B cell (primary cell): ENCODE measurements at regions not wholly inside any gene's neighbourhood (a gene's known extent, or its start where the extent isn't known, plus 50 kb on each side); places are given as distances from the start of the nearest gene placed in this dataset.

ENCODE experiments used
- EZH2 ChIP-seq: IDR thresholded peaks from 2 replicates; pipeline ENCODE4 v1.6.1; 2012; ENCODE audit warnings: borderline replicate concordance, low read depth, mild to moderate bottlenecking, moderate library complexity, low read length; ENCODE audit not compliant: insufficient read depth, poor library complexity, severe bottlenecking
- TF ChIP-seq, protein P1 (sequence below): fragments of 200-600 bp; IDR thresholded peaks from one replicate; pipeline ENCODE4 v1.8.0; 2022; ENCODE audit warnings: antibody characterized with exemption, mild to moderate bottlenecking

DNA sequence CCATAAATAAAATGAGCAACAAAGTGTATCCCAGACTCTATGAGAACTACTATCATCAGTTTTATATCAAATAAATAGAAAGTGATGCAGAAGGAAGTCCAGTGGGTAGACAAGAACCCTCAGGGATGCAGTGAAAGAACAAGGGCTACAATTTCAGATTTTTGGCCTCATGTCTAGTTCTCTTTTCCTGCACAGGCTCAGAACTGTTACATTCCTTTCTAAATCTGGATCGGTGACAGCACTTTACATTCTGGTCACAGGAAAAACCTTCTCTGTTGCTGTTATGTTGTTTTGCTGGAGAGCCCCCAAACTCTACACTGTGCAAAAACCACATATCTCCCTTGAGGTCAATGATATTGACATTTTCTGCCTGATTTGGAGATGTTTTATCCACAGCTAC lies 108.8 kb upstream of the ANO5 start:
- TF ChIP-seq, protein P1, sequence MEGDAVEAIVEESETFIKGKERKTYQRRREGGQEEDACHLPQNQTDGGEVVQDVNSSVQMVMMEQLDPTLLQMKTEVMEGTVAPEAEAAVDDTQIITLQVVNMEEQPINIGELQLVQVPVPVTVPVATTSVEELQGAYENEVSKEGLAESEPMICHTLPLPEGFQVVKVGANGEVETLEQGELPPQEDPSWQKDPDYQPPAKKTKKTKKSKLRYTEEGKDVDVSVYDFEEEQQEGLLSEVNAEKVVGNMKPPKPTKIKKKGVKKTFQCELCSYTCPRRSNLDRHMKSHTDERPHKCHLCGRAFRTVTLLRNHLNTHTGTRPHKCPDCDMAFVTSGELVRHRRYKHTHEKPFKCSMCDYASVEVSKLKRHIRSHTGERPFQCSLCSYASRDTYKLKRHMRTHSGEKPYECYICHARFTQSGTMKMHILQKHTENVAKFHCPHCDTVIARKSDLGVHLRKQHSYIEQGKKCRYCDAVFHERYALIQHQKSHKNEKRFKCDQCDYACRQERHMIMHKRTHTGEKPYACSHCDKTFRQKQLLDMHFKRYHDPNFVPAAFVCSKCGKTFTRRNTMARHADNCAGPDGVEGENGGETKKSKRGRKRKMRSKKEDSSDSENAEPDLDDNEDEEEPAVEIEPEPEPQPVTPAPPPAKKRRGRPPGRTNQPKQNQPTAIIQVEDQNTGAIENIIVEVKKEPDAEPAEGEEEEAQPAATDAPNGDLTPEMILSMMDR, result no peak
- TF ChIP-seq EZH2, result no peak
